Kidney glomerular epithelial cell (primary cell): ENCODE measurements at regions not wholly inside any gene's neighbourhood (a gene's known extent, or its start where the extent isn't known, plus 50 kb on each side); places are given as distances from the start of the nearest gene placed in this dataset.
A peak's percentile ranks its signal among the peaks of the same experiment; 100 is the strongest.

Experiments used
- DNase-seq: peaks from one replicate; lab custom pipeline; 2025; lab: John Stamatoyannopoulos, UW

GRCh38 chr2:45275242-45275805 lies 266.1 kb upstream of the SIX2 start:
- DNase-seq: peak; percentile 66

- no peak for DNase-seq
Measured at GRCh38 chr2:45274250-45274926, 265.1 kb upstream of the SIX2 start.

GRCh38 chr2:45273412-45274249 lies 264.4 kb upstream of the SIX2 start:
- DNase-seq: no peak

GRCh38 chr2:45272549-45273265 lies 263.5 kb upstream of the SIX2 start:
- DNase-seq: no peak

GRCh38 chr2:45269149-45269793 lies 260.0 kb upstream of the SIX2 start:
- DNase-seq: no peak

DNA sequence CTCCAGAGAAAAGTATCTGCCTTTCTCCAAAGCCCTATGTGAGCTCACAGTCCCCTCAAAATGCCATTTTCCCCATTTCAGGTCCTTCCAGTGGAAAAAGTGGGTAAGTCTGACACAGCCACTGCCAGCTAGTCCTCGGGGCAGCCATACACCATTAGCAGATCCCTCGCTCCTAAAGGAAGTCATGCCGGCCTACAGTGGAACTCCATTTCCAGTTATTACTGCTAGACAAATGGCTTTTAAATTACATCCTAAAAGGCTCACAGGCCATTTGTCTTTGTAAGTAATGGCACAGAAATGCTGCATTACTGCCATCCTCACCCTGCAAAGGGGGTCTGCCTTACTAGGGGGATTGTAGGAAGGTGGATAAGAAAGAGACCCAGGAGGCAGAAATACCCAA lies 259.4 kb upstream of the SIX2 start:
- no peak for DNase-seq

DNA sequence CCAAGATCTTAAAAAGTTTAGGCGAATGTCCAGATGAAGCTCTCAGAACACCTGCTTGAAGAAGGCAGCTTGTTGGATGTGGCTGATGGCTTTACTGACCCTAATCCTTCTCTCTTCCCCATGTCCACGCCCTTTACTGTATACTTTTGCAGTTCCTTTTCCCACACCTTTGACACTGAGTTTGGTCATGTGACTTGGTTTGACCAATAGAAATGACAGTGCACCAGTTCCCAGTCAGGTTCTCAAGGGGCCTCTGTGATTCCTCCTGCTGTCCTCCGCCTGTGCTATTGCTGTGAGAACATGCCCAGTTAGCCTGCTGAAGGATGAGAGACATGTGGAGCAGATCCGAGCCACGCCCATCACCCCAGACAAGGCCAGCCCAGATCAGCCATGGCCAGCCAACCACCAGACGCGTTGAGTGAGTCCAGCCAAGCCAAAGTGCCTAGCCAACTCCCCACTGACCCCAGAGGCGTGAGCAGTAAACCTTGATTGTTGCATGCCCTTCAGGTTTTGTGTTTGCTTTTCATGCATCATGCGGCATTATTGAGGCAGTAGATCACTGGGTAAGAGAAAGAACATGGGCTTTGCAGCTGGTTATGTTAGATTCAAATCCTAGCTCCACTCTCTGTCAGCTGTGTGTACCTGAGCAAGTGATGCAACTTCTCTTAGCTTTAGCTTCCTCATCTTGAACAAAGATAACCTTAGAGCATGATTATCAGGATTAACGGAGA lies 258.0 kb upstream of the SIX2 start:
- no peak for DNase-seq

DNA sequence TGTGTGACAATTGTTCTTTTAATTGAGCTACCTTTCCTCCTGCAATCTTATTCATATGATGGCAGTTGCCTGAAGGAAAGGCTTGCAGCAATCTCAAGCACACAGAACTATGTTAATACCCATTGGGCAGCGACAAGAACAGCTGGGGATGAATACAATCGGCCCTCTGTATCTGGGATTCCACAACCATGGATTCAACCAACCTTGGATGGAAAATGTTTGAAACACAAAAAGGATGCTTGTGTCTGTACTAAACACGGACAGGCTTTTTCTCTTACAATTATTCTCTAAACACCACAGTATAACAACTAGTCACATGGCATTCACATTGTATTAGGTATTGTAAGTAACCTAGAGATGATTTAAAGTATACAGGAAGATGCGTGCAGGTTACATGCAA lies 256.1 kb upstream of the SIX2 start:
- DNase-seq: no peak

DNA sequence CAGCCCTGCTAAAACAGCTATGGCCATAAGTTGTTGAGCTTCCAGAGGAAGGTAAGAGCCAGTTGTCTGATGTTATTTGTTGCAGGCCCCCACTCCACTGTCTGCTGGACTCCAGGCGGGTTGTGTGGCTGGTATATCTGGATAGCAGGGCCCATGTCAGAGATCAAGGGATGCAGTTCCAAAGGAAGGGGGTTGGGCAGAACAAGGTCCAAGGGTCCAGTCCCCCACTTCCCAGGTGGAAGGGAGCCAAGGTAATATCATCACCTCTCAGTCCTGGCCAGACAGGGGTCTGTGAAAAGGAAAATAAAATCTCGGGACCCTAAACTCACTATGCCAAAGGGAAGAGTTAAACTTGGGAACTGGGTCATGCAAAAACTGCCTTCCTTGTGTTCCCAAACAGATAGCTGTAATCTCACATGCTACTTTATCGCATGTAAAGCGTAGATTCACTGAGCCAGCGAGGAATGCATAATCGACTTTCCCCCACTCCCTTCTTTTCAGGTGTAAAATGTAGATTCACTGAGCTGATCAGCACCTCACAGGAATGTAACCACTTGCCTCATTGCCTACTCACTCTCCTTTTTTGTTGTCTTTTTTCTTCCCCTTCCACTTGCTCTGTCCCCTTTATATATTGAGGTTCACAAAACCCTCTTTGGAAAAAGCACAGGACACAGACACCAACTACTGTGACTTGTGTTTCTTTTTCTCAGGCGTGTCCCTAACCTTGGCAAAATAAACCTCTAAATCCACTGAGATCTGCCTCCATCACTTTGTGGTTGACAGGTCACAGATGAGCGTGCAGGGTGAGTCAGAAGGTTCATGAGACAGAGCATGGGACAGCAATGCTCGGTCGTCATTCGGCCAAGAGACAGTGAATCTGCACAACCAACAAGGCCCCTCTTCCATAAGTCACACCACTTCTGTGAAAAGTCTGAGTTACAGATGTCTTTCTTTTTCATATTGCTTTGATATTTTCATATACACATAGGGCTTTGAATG lies 255.3 kb upstream of the SIX2 start:
- peak; percentile 7 for DNase-seq

DNA sequence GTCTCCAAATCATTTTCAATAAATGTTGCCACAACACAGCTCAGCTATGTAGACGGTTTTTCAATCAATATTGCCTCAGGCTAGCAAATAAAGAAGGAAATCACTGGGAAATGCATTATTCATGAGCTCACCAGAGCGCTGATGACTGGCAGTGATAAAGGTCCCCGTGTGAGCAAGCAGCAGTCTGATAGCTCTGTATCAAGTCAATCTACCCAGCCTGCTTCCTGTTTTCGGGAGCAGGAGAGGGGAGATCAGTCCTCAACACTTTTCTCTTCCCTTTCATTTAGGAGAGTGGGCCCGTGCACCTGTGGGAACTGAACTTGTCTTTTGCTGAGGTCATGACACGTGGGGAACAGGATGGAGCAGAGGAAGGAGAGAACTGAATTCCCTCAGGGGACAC lies 253.9 kb upstream of the SIX2 start:
- DNase-seq: no peak

DNA sequence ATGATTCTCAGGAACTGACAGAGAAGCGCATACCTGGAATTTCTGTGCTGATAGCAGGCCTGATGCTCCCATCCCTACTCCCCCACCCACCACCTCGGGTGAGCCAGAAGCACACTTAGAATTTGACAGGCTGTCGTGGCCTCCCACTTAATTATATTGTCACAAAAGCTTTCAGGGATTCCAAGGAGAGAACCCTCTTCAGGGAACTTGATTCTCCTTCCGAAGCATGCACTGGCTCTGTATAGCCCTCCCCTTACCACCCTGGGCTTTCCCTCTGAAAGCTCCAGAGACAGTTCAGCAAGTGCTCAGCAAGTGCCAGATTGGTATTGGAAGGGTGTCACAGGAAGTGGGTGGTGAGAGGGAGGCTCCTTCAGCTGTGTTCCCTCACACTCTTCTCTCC lies 252.5 kb upstream of the SIX2 start:
- DNase-seq: no peak

GRCh38 chr2:45260946-45261345 lies 251.7 kb upstream of the SIX2 start:
- DNase-seq: no peak

GRCh38 chr2:45259547-45260160 lies 250.4 kb upstream of the SIX2 start:
- no peak for DNase-seq

DNA sequence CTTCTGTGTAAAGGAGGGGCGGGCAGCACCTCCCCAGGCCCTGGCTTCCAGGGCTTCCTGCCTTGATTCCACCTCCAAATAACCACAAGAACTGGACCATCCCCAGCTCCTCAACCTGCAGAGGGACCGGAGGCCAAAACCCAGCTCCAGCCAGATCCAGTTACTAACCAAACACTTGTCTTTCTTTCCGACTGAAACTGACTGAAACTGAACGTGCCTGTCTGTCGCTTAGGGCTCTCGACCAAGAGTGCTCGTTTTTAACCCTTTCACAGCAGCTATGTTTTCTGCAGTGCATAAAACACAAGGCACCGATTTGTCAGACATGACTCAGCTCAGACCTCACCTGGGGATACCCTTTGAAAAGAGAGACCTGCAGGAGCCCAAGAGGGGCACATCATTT lies 249.9 kb upstream of the SIX2 start:
- DNase-seq: no peak

DNA sequence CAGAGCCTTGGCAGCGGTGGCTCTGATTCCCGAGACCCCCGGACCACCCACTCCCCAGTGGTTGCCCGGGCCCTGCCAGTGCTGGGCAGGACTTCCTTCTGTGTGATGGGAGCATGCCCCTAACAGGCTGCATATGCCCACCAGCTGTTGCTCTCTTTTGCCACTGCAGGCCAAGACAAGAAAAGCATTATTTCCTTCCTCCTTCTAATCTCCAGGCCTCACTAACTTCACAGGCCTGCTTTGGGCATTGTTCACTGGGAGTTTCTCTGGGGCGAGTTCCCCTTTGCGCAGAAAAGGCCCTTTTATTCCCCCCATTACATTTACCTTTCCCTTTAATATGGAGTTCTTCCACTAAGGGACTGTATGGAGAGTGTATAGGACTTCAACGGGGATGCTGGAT lies 249.1 kb upstream of the SIX2 start:
- no peak for DNase-seq

GRCh38 chr2:45257820-45258219 lies 248.6 kb upstream of the SIX2 start:
- DNase-seq: no peak

- no peak for DNase-seq
Measured at GRCh38 chr2:45256867-45257641, 247.8 kb upstream of the SIX2 start.

- no peak for DNase-seq
Measured at GRCh38 chr2:45256173-45256866, 247.1 kb upstream of the SIX2 start.
